PC-9 (cell line): ENCODE measurements at regions not wholly inside any gene's neighbourhood (a gene's known extent, or its start where the extent isn't known, plus 50 kb on each side); places are given as distances from the start of the nearest gene placed in this dataset.

Experiments
- BruUV-seq: library from RNA; stranded (reverse); fragments of 400-500 nt; replicated peaks from 2 replicates; lab custom pipeline; 2021; lab: Mats Ljungman, UMichigan
- CTCF ChIA-PET: fragments of 300-600 bp; sonication (Branson Sonifier 250); formaldehyde crosslinking; loops from one replicate; lab custom pipeline; 2022; ENCODE audit warnings: antibody characterized with exemption; lab: Charles Lee
- POLR2A ChIA-PET: fragments of 300-600 bp; sonication (Branson Sonifier 250); formaldehyde crosslinking; loops from one replicate; lab custom pipeline; 2022; ENCODE audit warnings: antibody characterized with exemption; ENCODE audit not compliant: unreplicated experiment; lab: Charles Lee
- DNase-seq, 2 experiments: peaks; one replicate each; pipeline versions ENCODE4 v3.0.0 to v3.0.0-alpha.2; 2015 to 2022; ENCODE audit warnings: mixed read lengths in 1 of 2
- H2AFZ ChIP-seq: fragments of 200-600 bp; sonication (generic); 2 replicates; pipeline ENCODE4 v1.8.1; 2017; ENCODE audit warnings: antibody characterized with exemption
- H3F3A ChIP-seq: fragments of 200-600 bp; sonication (generic); 2 replicates; pipeline ENCODE4 v1.8.1; 2017; ENCODE audit warnings: antibody characterized with exemption, mild to moderate bottlenecking, low read depth; ENCODE audit not compliant: insufficient read depth
- H3K27ac ChIP-seq: fragments of 200-600 bp; sonication (generic); 2 replicates; pipeline ENCODE4 v1.6.1; 2016; ENCODE audit warnings: mixed run types
- H3K27me3 ChIP-seq: fragments of 200-600 bp; sonication (generic); 2 replicates; pipeline ENCODE4 v1.6.1; 2016; ENCODE audit warnings: low read depth, mixed run types; ENCODE audit not compliant: insufficient read depth
- H3K36me3 ChIP-seq: fragments of 200-600 bp; sonication (generic); 2 replicates; pipeline ENCODE4 v1.6.1; 2016; ENCODE audit warnings: low read depth, mixed run types
- H3K4me1 ChIP-seq: fragments of 200-600 bp; sonication (generic); replicated peaks from 2 replicates; pipeline ENCODE4 v1.6.1; 2016; ENCODE audit warnings: mixed run types; ENCODE audit not compliant: insufficient read depth
- H3K4me2 ChIP-seq: fragments of 200-600 bp; sonication (generic); 2 replicates; pipeline ENCODE4 v1.6.1; 2017; ENCODE audit warnings: mixed run types
- H3K4me3 ChIP-seq: fragments of 200-600 bp; sonication (generic); 2 replicates; pipeline ENCODE4 v1.6.1; 2016; ENCODE audit warnings: mixed run types
- H3K79me2 ChIP-seq: fragments of 200-600 bp; sonication (generic); 2 replicates; pipeline ENCODE4 v1.6.1; 2017; ENCODE audit warnings: low read depth, mixed run types
- H3K9me2 ChIP-seq: fragments of 200-600 bp; sonication (generic); 2 replicates; pipeline ENCODE4 v1.8.1; 2017; ENCODE audit warnings: mild to moderate bottlenecking; ENCODE audit not compliant: insufficient read depth
- H3K9me3 ChIP-seq: fragments of 200-600 bp; sonication (generic); 2 replicates; pipeline ENCODE4 v1.8.1; 2016; ENCODE audit warnings: low read depth; ENCODE audit not compliant: insufficient read depth
- H4K20me1 ChIP-seq: fragments of 200-600 bp; sonication (generic); 2 replicates; pipeline ENCODE4 v1.8.1; 2017; ENCODE audit not compliant: insufficient read depth
- EZH2 ChIP-seq: fragments of 200-600 bp; sonication (generic); IDR thresholded peaks from 2 replicates; pipeline ENCODE4 v1.8.0; 2017; ENCODE audit warnings: antibody characterized with exemption, low read depth
- intact Hi-C: fragments of 100-400 bp; cut with micrococcal nuclease; formaldehyde crosslinking; loops from one replicate; pipeline ENCODE4 v1.10.0; 2022; ENCODE audit not compliant: unreplicated experiment
- TF ChIP-seq, protein P1 (sequence below): fragments of 200-600 bp; sonication (generic); conservative IDR thresholded peaks from 2 replicates; pipeline ENCODE4 v1.6.1; 2017; ENCODE audit warnings: mixed run types, antibody characterized with exemption, mild to moderate bottlenecking, moderate library complexity

DNA sequence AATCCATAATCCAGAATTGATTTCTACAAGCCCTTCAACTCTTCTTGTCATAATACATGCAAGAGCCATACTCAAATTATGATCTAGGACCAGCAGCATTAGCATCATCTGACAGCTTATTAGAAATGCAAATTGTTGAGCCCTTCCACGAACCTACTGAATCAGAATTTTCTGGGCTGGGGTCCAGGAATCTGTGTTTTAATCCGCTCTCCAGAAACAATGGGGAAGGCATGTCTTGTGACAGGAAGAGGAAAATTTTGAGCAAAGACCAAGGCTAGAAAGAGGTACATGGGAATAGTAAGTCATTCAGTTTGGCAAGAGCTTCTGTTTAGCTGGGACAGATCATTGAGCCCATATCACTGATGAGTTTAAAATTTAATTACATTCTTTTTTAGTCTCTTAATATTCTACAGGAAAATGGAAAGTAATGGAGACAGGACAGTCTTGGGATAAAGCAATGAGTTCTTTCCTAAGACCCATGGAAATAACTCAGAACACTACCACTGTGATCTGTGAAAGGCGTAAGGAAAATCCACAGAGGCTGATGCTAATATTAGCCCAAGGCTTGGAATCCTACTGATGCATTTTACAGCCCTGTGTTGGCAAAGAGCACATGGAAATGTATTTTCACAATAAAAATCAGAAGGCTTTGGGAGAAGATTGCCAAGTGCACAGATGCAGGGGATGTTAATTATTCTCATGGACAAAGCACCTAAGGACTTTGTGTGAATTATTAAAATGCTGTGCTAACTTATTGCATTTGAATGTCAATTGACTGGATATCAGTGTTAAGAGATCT lies 73.7 kb upstream of the STK32A start:
- H3K27me3 ChIP-seq: no peaks in the 10 kb centered on the region
- H3K9me2 ChIP-seq: no peaks in the 10 kb centered on the region
- DNase-seq: no peak
- TF ChIP-seq EZH2: no peak
- TF ChIP-seq, protein P1, sequence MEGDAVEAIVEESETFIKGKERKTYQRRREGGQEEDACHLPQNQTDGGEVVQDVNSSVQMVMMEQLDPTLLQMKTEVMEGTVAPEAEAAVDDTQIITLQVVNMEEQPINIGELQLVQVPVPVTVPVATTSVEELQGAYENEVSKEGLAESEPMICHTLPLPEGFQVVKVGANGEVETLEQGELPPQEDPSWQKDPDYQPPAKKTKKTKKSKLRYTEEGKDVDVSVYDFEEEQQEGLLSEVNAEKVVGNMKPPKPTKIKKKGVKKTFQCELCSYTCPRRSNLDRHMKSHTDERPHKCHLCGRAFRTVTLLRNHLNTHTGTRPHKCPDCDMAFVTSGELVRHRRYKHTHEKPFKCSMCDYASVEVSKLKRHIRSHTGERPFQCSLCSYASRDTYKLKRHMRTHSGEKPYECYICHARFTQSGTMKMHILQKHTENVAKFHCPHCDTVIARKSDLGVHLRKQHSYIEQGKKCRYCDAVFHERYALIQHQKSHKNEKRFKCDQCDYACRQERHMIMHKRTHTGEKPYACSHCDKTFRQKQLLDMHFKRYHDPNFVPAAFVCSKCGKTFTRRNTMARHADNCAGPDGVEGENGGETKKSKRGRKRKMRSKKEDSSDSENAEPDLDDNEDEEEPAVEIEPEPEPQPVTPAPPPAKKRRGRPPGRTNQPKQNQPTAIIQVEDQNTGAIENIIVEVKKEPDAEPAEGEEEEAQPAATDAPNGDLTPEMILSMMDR: no peak
- no peaks in the 10 kb centered on the region for H4K20me1 ChIP-seq
- H3K27ac ChIP-seq: no peak overlapping the region
- H3K79me2 ChIP-seq: no peaks in the 10 kb centered on the region
- POLR2A ChIA-PET: no interaction called here
- no peak overlapping the region for H3K4me2 ChIP-seq
- no peaks in the 10 kb centered on the region for H3K36me3 ChIP-seq
- no peaks in the 10 kb centered on the region for H3K9me3 ChIP-seq
- no peaks in the 10 kb centered on the region for H3K4me1 ChIP-seq
- H3F3A ChIP-seq: no peaks in the 10 kb centered on the region
- intact Hi-C loops: no loop called here
- no peak overlapping the region for H3K4me3 ChIP-seq
- CTCF ChIA-PET: no interaction called here
- BruUV-seq: no TSS peak
- H2AFZ ChIP-seq: no peak overlapping the region

GRCh38 chr5:147162740-147163139 lies 72.1 kb upstream of the STK32A start:
- Histone ChIP-seq H3K9me2 (no peaks in the 10 kb centered on the region), H3K9me3 (no peaks in the 10 kb centered on the region), H3K4me3 (no peak overlapping the region), H3K36me3 (no peaks in the 10 kb centered on the region), H3K4me1 (no peaks in the 10 kb centered on the region), H4K20me1 (no peaks in the 10 kb centered on the region), H2AFZ (no peak overlapping the region), H3K27me3 (no peaks in the 10 kb centered on the region), H3K27ac (no peak overlapping the region), H3K4me2 (no peak overlapping the region), H3F3A (no peaks in the 10 kb centered on the region), H3K79me2 (no peaks in the 10 kb centered on the region)
- intact Hi-C loops: no loop called here
- BruUV-seq: no TSS peak
- no peak for DNase-seq
- ChIA-PET POLR2A (interaction anchor here (0.6 kb wide), 1 partner anchor 320 kb away, joined by 3 read pairs; no protein-coding TSS in a partner anchor), CTCF (no interaction called here)
- no peak for TF ChIP-seq EZH2

- H3F3A ChIP-seq: no peaks in the 10 kb centered on the region
- no peaks in the 10 kb centered on the region for H3K36me3 ChIP-seq
- H3K27ac ChIP-seq: no peak overlapping the region
- no TSS peak for BruUV-seq
- H3K4me3 ChIP-seq: no peak overlapping the region
- ChIA-PET CTCF (no interaction called here), POLR2A (no interaction called here)
- H2AFZ ChIP-seq: no peak overlapping the region
- H3K4me1 ChIP-seq: no peaks in the 10 kb centered on the region
- intact Hi-C loops: no loop called here
- H3K9me2 ChIP-seq: no peaks in the 10 kb centered on the region
- no peaks in the 10 kb centered on the region for H3K79me2 ChIP-seq
- H4K20me1 ChIP-seq: no peaks in the 10 kb centered on the region
- DNase-seq: no peak
- TF ChIP-seq, protein P1: no peak
- no peak for TF ChIP-seq EZH2
- no peaks in the 10 kb centered on the region for H3K9me3 ChIP-seq
- H3K4me2 ChIP-seq: no peak overlapping the region
- no peaks in the 10 kb centered on the region for H3K27me3 ChIP-seq
These were observed 67.3 kb upstream of the STK32A start for GRCh38 chr5:147167529-147167928.
